22Rv1 (cell line): ENCODE measurements at regions not wholly inside any gene's neighbourhood (a gene's known extent, or its start where the extent isn't known, plus 50 kb on each side); places are given as distances from the start of the nearest gene placed in this dataset.

Experiments used
- CTCF ChIP-seq: fragments of 450-650 bp; IDR thresholded peaks from 2 replicates; pipeline ENCODE4 v1.5.1; 2017; ENCODE audit warnings: mild to moderate bottlenecking
- ZFX ChIP-seq: fragments of 450-650 bp; IDR thresholded peaks from 2 replicates; pipeline ENCODE4 v1.6.1; 2017; ENCODE audit warnings: antibody characterized with exemption, borderline replicate concordance

GRCh38 chr14:57061009-57061711, 207.5 kb downstream of the EXOC5 start:
- no peak for TF ChIP-seq CTCF
- no peak for TF ChIP-seq ZFX
